ENCODE measurements at regions not wholly inside any gene's neighbourhood (a gene's known extent, or its start where the extent isn't known, plus 50 kb on each side); places are given as distances from the start of the nearest gene placed in this dataset.

- no peak for ATAC-seq (replicated peaks in 1 of 4)
- no peak for DNase-seq
- H3K4me3 Mint-ChIP-seq, result no peak overlapping the region
- Histone ChIP-seq H3K4me1 (ENCODE audit: control insufficient read depth in 1 of 2, extremely low read depth in 1 of 2, insufficient read depth in 2 of 2, low read length in 2 of 2) (no peaks in the 10 kb centered on the region), H3K36me3 (ENCODE audit: control insufficient read depth in 2 of 2, extremely low read depth in 1 of 2, insufficient read depth in 1 of 2, low read length in 1 of 2) (no peaks in the 10 kb centered on the region), H3K27me3 (replicated peaks in 1 of 2; ENCODE audit: control insufficient read depth in 2 of 2, extremely low read depth in 1 of 2, insufficient read depth in 2 of 2, low read length in 1 of 2) (no peaks in the 10 kb centered on the region), H3K4me3 (ENCODE audit: control insufficient read depth in 1 of 2, extremely low read depth in 1 of 2, low read length in 1 of 2) (no peak overlapping the region), H3K9me3 (no peaks in the 10 kb centered on the region), H3K27ac (ENCODE audit: low read length) (no peak overlapping the region)
- no peaks in the 10 kb centered on the region for H3K36me3 Mint-ChIP-seq
- H3K4me1 Mint-ChIP-seq, result no peaks in the 10 kb centered on the region
- POLR2A ChIA-PET, result no interaction called here
- WGBS (ENCODE audit: insufficient coverage), result 60% methylated on average over 3 of the region's 4 CpGs
- peaks cover 15 to 33% (median 16%) of the 10 kb centered on the region in 3 donors for H3K9me3 Mint-ChIP-seq
- H3K27ac Mint-ChIP-seq, result no peak overlapping the region
- H3K27me3 Mint-ChIP-seq, result no peaks in the 10 kb centered on the region
- CTCF ChIA-PET, result no interaction called here
Observed at GRCh38 chr5:125829349-125829748, 593.9 kb upstream of the GRAMD2B start.

- no peak for ATAC-seq (replicated peaks in 1 of 4)
- H3K27ac Mint-ChIP-seq, result no peak overlapping the region
- no peaks in the 10 kb centered on the region for H3K36me3 Mint-ChIP-seq
- Histone ChIP-seq H3K27me3 (replicated peaks in 1 of 2; ENCODE audit: control insufficient read depth in 2 of 2, extremely low read depth in 1 of 2, insufficient read depth in 2 of 2, low read length in 1 of 2) (no peaks in the 10 kb centered on the region), H3K9me3 (no peaks in the 10 kb centered on the region), H3K36me3 (ENCODE audit: control insufficient read depth in 2 of 2, extremely low read depth in 1 of 2, insufficient read depth in 1 of 2, low read length in 1 of 2) (no peaks in the 10 kb centered on the region), H3K27ac (ENCODE audit: low read length) (no peak overlapping the region), H3K4me3 (ENCODE audit: control insufficient read depth in 1 of 2, extremely low read depth in 1 of 2, low read length in 1 of 2) (no peak overlapping the region), H3K4me1 (ENCODE audit: control insufficient read depth in 1 of 2, extremely low read depth in 1 of 2, insufficient read depth in 2 of 2, low read length in 2 of 2) (no peaks in the 10 kb centered on the region)
- no peaks in the 10 kb centered on the region for H3K4me1 Mint-ChIP-seq
- WGBS (ENCODE audit: insufficient coverage), result no CpG with 5 or more reads among the region's 2 CpGs
- ChIA-PET CTCF (no interaction called here), POLR2A (no interaction called here)
- no peaks in the 10 kb centered on the region for H3K27me3 Mint-ChIP-seq
- H3K4me3 Mint-ChIP-seq, result no peak overlapping the region
- DNase-seq, result no peak
- peaks cover 8 to 26% (median 13%) of the 10 kb centered on the region in 3 donors for H3K9me3 Mint-ChIP-seq
Observed at GRCh38 chr5:125833398-125833797, 589.8 kb upstream of the GRAMD2B start.

DNA sequence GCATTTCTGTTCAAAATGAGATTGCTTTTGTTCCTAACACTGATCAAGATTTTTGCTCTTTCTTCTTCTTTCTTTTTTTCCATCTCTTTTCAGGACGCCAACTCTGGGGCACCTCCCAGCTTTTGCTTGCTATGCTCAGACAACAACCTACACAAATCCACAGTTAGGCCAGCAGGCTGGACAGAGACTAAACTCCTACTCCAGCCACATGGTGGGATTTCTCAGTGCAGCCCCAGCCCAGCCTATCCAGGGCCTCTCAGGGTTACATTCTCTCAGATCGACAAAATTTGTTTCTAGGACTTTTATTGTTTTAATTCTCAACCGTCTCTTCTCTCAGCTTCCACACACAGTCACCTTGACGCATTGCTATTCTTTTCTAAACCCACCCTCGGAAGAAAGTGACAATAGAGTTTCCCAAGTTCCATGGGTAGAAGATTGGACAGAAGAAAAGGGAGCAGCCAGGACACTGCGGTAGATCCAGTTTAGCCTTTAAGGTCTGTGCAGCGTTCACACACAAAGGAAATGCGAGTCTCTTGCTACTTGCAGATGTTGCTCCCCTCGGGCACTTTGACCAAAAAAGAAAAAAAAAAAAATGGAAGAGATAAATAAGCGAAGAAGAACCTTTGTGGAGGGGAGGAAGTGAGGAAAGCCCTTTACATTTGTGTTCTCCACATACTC lies 588.6 kb upstream of the GRAMD2B start:
- H3K27me3 Mint-ChIP-seq, result no peaks in the 10 kb centered on the region
- H3K27me3 ChIP-seq (replicated peaks in 1 of 2; ENCODE audit: control insufficient read depth in 2 of 2, extremely low read depth in 1 of 2, insufficient read depth in 2 of 2, low read length in 1 of 2), result no peaks in the 10 kb centered on the region
- H3K4me3 Mint-ChIP-seq, result no peak overlapping the region
- H3K36me3 Mint-ChIP-seq, result no peaks in the 10 kb centered on the region
- H3K36me3 ChIP-seq (ENCODE audit: control insufficient read depth in 2 of 2, extremely low read depth in 1 of 2, insufficient read depth in 1 of 2, low read length in 1 of 2), result no peaks in the 10 kb centered on the region
- CTCF ChIA-PET, result no interaction called here
- DNase-seq, result no peak
- H3K9me3 ChIP-seq, result no peaks in the 10 kb centered on the region
- H3K9me3 Mint-ChIP-seq, result peaks cover 8 to 26% (median 15%) of the 10 kb centered on the region in 3 donors
- no peaks in the 10 kb centered on the region for H3K4me1 ChIP-seq (ENCODE audit: control insufficient read depth in 1 of 2, extremely low read depth in 1 of 2, insufficient read depth in 2 of 2, low read length in 2 of 2)
- no peak overlapping the region for H3K4me3 ChIP-seq (ENCODE audit: control insufficient read depth in 1 of 2, extremely low read depth in 1 of 2, low read length in 1 of 2)
- POLR2A ChIA-PET, result no interaction called here
- H3K4me1 Mint-ChIP-seq, result no peaks in the 10 kb centered on the region
- no peak overlapping the region for H3K27ac Mint-ChIP-seq
- ATAC-seq (replicated peaks in 1 of 4), result no peak
- no peak overlapping the region for H3K27ac ChIP-seq (ENCODE audit: low read length)
- WGBS (ENCODE audit: insufficient coverage), result 72% methylated on average over 2 of the region's 10 CpGs

GRCh38 chr5:125835293-125836172 lies 587.7 kb upstream of the GRAMD2B start:
- no peak for DNase-seq
- Mint-ChIP-seq H3K9me3 (peaks cover 4 to 21% (median 14%) of the 10 kb centered on the region in 3 donors), H3K27me3 (no peaks in the 10 kb centered on the region), H3K27ac (no peak overlapping the region), H3K36me3 (no peaks in the 10 kb centered on the region), H3K4me3 (no peak overlapping the region), H3K4me1 (no peaks in the 10 kb centered on the region)
- Histone ChIP-seq H3K4me1 (ENCODE audit: control insufficient read depth in 1 of 2, extremely low read depth in 1 of 2, insufficient read depth in 2 of 2, low read length in 2 of 2) (no peaks in the 10 kb centered on the region), H3K4me3 (ENCODE audit: control insufficient read depth in 1 of 2, extremely low read depth in 1 of 2, low read length in 1 of 2) (no peak overlapping the region), H3K36me3 (ENCODE audit: control insufficient read depth in 2 of 2, extremely low read depth in 1 of 2, insufficient read depth in 1 of 2, low read length in 1 of 2) (no peaks in the 10 kb centered on the region), H3K27ac (ENCODE audit: low read length) (no peak overlapping the region), H3K9me3 (no peaks in the 10 kb centered on the region), H3K27me3 (replicated peaks in 1 of 2; ENCODE audit: control insufficient read depth in 2 of 2, extremely low read depth in 1 of 2, insufficient read depth in 2 of 2, low read length in 1 of 2) (no peaks in the 10 kb centered on the region)
- ChIA-PET POLR2A (no interaction called here), CTCF (no interaction called here)
- no peak for ATAC-seq (replicated peaks in 1 of 4)
- WGBS (ENCODE audit: insufficient coverage), result 25% methylated on average over 5 of the region's 11 CpGs

GRCh38 chr5:125836256-125836655 lies 587.0 kb upstream of the GRAMD2B start:
- H3K27me3 Mint-ChIP-seq, result no peaks in the 10 kb centered on the region
- DNase-seq (no peak), ATAC-seq (replicated peaks in 1 of 4) (no peak)
- H3K4me1 ChIP-seq (ENCODE audit: control insufficient read depth in 1 of 2, extremely low read depth in 1 of 2, insufficient read depth in 2 of 2, low read length in 2 of 2), result no peaks in the 10 kb centered on the region
- WGBS (ENCODE audit: insufficient coverage), result 50% methylated on average over 1 of the region's 2 CpGs
- CTCF ChIA-PET, result no interaction called here
- no peaks in the 10 kb centered on the region for H3K9me3 ChIP-seq
- peaks cover 4 to 18% (median 12%) of the 10 kb centered on the region in 3 donors for H3K9me3 Mint-ChIP-seq
- no peaks in the 10 kb centered on the region for H3K36me3 Mint-ChIP-seq
- no peak overlapping the region for H3K4me3 ChIP-seq (ENCODE audit: control insufficient read depth in 1 of 2, extremely low read depth in 1 of 2, low read length in 1 of 2)
- POLR2A ChIA-PET, result no interaction called here
- no peak overlapping the region for H3K27ac Mint-ChIP-seq
- no peaks in the 10 kb centered on the region for H3K4me1 Mint-ChIP-seq
- no peak overlapping the region for H3K4me3 Mint-ChIP-seq
- H3K27me3 ChIP-seq (replicated peaks in 1 of 2; ENCODE audit: control insufficient read depth in 2 of 2, extremely low read depth in 1 of 2, insufficient read depth in 2 of 2, low read length in 1 of 2), result no peaks in the 10 kb centered on the region
- no peak overlapping the region for H3K27ac ChIP-seq (ENCODE audit: low read length)
- H3K36me3 ChIP-seq (ENCODE audit: control insufficient read depth in 2 of 2, extremely low read depth in 1 of 2, insufficient read depth in 1 of 2, low read length in 1 of 2), result no peaks in the 10 kb centered on the region

- no peaks in the 10 kb centered on the region for H3K36me3 ChIP-seq (ENCODE audit: control insufficient read depth in 2 of 2, extremely low read depth in 1 of 2, insufficient read depth in 1 of 2, low read length in 1 of 2)
- no peak overlapping the region for H3K27ac ChIP-seq (ENCODE audit: low read length)
- Mint-ChIP-seq H3K36me3 (no peaks in the 10 kb centered on the region), H3K4me1 (no peaks in the 10 kb centered on the region), H3K4me3 (no peak overlapping the region), H3K9me3 (peaks cover 11 to 24% (median 16%) of the 10 kb centered on the region in 3 donors), H3K27ac (no peak overlapping the region), H3K27me3 (no peaks in the 10 kb centered on the region)
- ChIA-PET CTCF (no interaction called here), POLR2A (no interaction called here)
- WGBS (ENCODE audit: insufficient coverage), result 43% methylated on average over 1 of the region's 3 CpGs
- no peak overlapping the region for H3K4me3 ChIP-seq (ENCODE audit: control insufficient read depth in 1 of 2, extremely low read depth in 1 of 2, low read length in 1 of 2)
- no peaks in the 10 kb centered on the region for H3K27me3 ChIP-seq (replicated peaks in 1 of 2; ENCODE audit: control insufficient read depth in 2 of 2, extremely low read depth in 1 of 2, insufficient read depth in 2 of 2, low read length in 1 of 2)
- ATAC-seq (replicated peaks in 1 of 4) (no peak), DNase-seq (no peak)
- no peaks in the 10 kb centered on the region for H3K4me1 ChIP-seq (ENCODE audit: control insufficient read depth in 1 of 2, extremely low read depth in 1 of 2, insufficient read depth in 2 of 2, low read length in 2 of 2)
- H3K9me3 ChIP-seq, result no peaks in the 10 kb centered on the region
Observed at GRCh38 chr5:125837866-125838265, 585.3 kb upstream of the GRAMD2B start.

Measured in T-cell (primary cell).